ENCODE measurements at regions not wholly inside any gene's neighbourhood (a gene's known extent, or its start where the extent isn't known, plus 50 kb on each side); places are given as distances from the start of the nearest gene placed in this dataset.

GRCh38 chr2:56681659-56682396 is 498.0 kb downstream of the CCDC85A start:
- 0 out of 2 replicates have a peak overlapping the region, but pooled peaks have one; percentile 5 for H3K4me2 ChIP-seq (ENCODE audit: low read length)
- H3K9me2 ChIP-seq (replicated peaks; ENCODE audit: low read length) = no peaks in the 10 kb centered on the region
- H3K27me3 ChIP-seq (ENCODE audit: low read length) = no peaks in the 10 kb centered on the region
- POLR2A ChIA-PET (ENCODE audit: unreplicated experiment) = no interaction called here
- H3F3A ChIP-seq (ENCODE audit: low read length, unreplicated experiment) = no peaks in the 10 kb centered on the region
- ATAC-seq = no peak
- H3K9me3 ChIP-seq (ENCODE audit: low read length) = no peaks in the 10 kb centered on the region
- H3K79me2 ChIP-seq (ENCODE audit: low read length) = no peaks in the 10 kb centered on the region
- TF ChIP-seq EZH2 (IDR thresholded peaks at IDR 0.05; ENCODE audit: low read length, unreplicated experiment) (no peak), EZH2phosphoT487 (IDR thresholded peaks at IDR 0.05; ENCODE audit: borderline replicate concordance, low read length) (no peak)
- TF ChIP-seq, protein P1, sequence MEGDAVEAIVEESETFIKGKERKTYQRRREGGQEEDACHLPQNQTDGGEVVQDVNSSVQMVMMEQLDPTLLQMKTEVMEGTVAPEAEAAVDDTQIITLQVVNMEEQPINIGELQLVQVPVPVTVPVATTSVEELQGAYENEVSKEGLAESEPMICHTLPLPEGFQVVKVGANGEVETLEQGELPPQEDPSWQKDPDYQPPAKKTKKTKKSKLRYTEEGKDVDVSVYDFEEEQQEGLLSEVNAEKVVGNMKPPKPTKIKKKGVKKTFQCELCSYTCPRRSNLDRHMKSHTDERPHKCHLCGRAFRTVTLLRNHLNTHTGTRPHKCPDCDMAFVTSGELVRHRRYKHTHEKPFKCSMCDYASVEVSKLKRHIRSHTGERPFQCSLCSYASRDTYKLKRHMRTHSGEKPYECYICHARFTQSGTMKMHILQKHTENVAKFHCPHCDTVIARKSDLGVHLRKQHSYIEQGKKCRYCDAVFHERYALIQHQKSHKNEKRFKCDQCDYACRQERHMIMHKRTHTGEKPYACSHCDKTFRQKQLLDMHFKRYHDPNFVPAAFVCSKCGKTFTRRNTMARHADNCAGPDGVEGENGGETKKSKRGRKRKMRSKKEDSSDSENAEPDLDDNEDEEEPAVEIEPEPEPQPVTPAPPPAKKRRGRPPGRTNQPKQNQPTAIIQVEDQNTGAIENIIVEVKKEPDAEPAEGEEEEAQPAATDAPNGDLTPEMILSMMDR (conservative IDR thresholded peaks at IDR 0.05; ENCODE audit: low read depth, low read length) = no peak
- DNase-seq = peak; percentile 3
- BruUV-seq (replicated peaks) = no TSS peak
- intact Hi-C loops (cut with micrococcal nuclease) = no loop called here
- no peak overlapping the region for H3K27ac ChIP-seq (ENCODE audit: low read length)
- no peaks in the 10 kb centered on the region for H4K20me1 ChIP-seq (ENCODE audit: low read length)
- CTCF ChIA-PET = no interaction called here
- H3K9ac ChIP-seq (ENCODE audit: low read length) = no peak overlapping the region
- no peak overlapping the region for H3K4me3 ChIP-seq (ENCODE audit: low read length)
- H3K36me3 ChIP-seq (ENCODE audit: low read depth, low read length) = no peaks in the 10 kb centered on the region
- no peak overlapping the region for H2AFZ ChIP-seq (ENCODE audit: low read length)
- H3K4me1 ChIP-seq (ENCODE audit: insufficient read depth, low read length) = peaks cover 23% of the 10 kb centered on the region

DNA sequence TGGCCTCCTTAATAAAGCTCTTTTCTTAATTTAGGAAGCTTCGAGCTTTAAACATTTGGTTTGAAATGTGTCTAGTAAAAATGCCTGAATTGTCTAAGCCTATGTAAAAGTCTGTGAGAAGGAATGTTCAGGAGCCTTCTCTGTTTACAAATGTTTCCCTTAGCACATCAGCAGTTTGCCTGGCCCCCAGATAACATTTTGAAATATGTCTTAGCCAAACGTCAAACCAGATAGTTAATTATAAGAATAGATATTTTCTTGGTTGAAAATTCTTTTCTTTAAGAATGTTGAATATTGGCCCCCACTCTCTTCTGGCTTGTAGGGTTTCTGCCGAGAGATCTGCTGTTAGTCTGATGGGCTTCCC is 498.6 kb downstream of the CCDC85A start:
- Histone ChIP-seq H3K4me3 (ENCODE audit: low read length) (no peak overlapping the region), H3F3A (ENCODE audit: low read length, unreplicated experiment) (no peaks in the 10 kb centered on the region), H2AFZ (ENCODE audit: low read length) (no peak overlapping the region), H3K9ac (ENCODE audit: low read length) (no peak overlapping the region), H3K9me3 (ENCODE audit: low read length) (no peaks in the 10 kb centered on the region), H3K36me3 (ENCODE audit: low read depth, low read length) (no peaks in the 10 kb centered on the region), H3K79me2 (ENCODE audit: low read length) (no peaks in the 10 kb centered on the region), H4K20me1 (ENCODE audit: low read length) (no peaks in the 10 kb centered on the region), H3K4me1 (ENCODE audit: insufficient read depth, low read length) (peaks cover 23% of the 10 kb centered on the region), H3K27ac (ENCODE audit: low read length) (no peak overlapping the region), H3K4me2 (ENCODE audit: low read length) (no peak overlapping the region), H3K27me3 (ENCODE audit: low read length) (no peaks in the 10 kb centered on the region), H3K9me2 (replicated peaks; ENCODE audit: low read length) (no peaks in the 10 kb centered on the region)
- intact Hi-C loops (cut with micrococcal nuclease) = no loop called here
- CTCF ChIA-PET = no interaction called here
- BruUV-seq (replicated peaks) = no TSS peak
- POLR2A ChIA-PET (ENCODE audit: unreplicated experiment) = no interaction called here
- TF ChIP-seq, protein P1 (conservative IDR thresholded peaks at IDR 0.05; ENCODE audit: low read depth, low read length) = no peak
- no peak for TF ChIP-seq EZH2 (IDR thresholded peaks at IDR 0.05; ENCODE audit: low read length, unreplicated experiment)
- no peak for TF ChIP-seq EZH2phosphoT487 (IDR thresholded peaks at IDR 0.05; ENCODE audit: borderline replicate concordance, low read length)
- ATAC-seq (no peak), DNase-seq (no peak)

GRCh38 chr2:56684327-56684726 is 500.5 kb downstream of the CCDC85A start:
- no peaks in the 10 kb centered on the region for H3K9me3 ChIP-seq (ENCODE audit: low read length)
- no peak overlapping the region for H3K9ac ChIP-seq (ENCODE audit: low read length)
- ATAC-seq (no peak), DNase-seq (no peak)
- BruUV-seq (replicated peaks) = no TSS peak
- CTCF ChIA-PET = no interaction called here
- H3K36me3 ChIP-seq (ENCODE audit: low read depth, low read length) = no peaks in the 10 kb centered on the region
- TF ChIP-seq EZH2phosphoT487 (IDR thresholded peaks at IDR 0.05; ENCODE audit: borderline replicate concordance, low read length) = no peak
- TF ChIP-seq EZH2 (IDR thresholded peaks at IDR 0.05; ENCODE audit: low read length, unreplicated experiment) = no peak
- TF ChIP-seq, protein P1 (conservative IDR thresholded peaks at IDR 0.05; ENCODE audit: low read depth, low read length) = no peak
- H3K9me2 ChIP-seq (replicated peaks; ENCODE audit: low read length) = no peaks in the 10 kb centered on the region
- no peaks in the 10 kb centered on the region for H3K27me3 ChIP-seq (ENCODE audit: low read length)
- no peaks in the 10 kb centered on the region for H3F3A ChIP-seq (ENCODE audit: low read length, unreplicated experiment)
- no peak overlapping the region for H3K4me2 ChIP-seq (ENCODE audit: low read length)
- H3K27ac ChIP-seq (ENCODE audit: low read length) = no peak overlapping the region
- no peak overlapping the region for H3K4me3 ChIP-seq (ENCODE audit: low read length)
- no peaks in the 10 kb centered on the region for H3K79me2 ChIP-seq (ENCODE audit: low read length)
- intact Hi-C loops (cut with micrococcal nuclease) = no loop called here
- no peaks in the 10 kb centered on the region for H4K20me1 ChIP-seq (ENCODE audit: low read length)
- no peak overlapping the region for H2AFZ ChIP-seq (ENCODE audit: low read length)
- H3K4me1 ChIP-seq (ENCODE audit: insufficient read depth, low read length) = peaks cover 23% of the 10 kb centered on the region
- POLR2A ChIA-PET (ENCODE audit: unreplicated experiment) = no interaction called here
